ENCODE measurements at regions not wholly inside any gene's neighbourhood (a gene's known extent, or its start where the extent isn't known, plus 50 kb on each side); places are given as distances from the start of the nearest gene placed in this dataset.

GRCh38 chr3:182226995-182227394 lies 515.3 kb downstream of the SOX2 start:
- TF ChIP-seq CTCF (conservative IDR thresholded peaks at IDR 0.05; ENCODE audit: low read depth, low read length) (peak; percentile 45; the same call in 1 of the 2 replicates), EZH2 (IDR thresholded peaks at IDR 0.05; ENCODE audit: borderline replicate concordance, low read depth, low read length, poor library complexity, severe bottlenecking) (no peak)
